A549 (cell line): ENCODE measurements at regions not wholly inside any gene's neighbourhood (a gene's known extent, or its start where the extent isn't known, plus 50 kb on each side); places are given as distances from the start of the nearest gene placed in this dataset.
"Not testable (repeated sequence)": the region's sequence is repeated elsewhere in the genome, so short reads cannot be mapped to it uniquely, and the experiment has no call there.

ENCODE experiments used
- ATAC-seq, 2 experiments: fragments of 200-7000 bp in 1 of 2; fragments of >200 bp in 1 of 2; cut with Nextera tagmentation in 1 of 2; cut with Tn5 transposase in 1 of 2; 3 replicates each; pipeline versions ENCODE4 v1.8.0 to v1.9.1; 2018 to 2020; ENCODE audit warnings: mild to moderate bottlenecking in 1 of 2, moderate library complexity in 1 of 2
- CTCF ChIA-PET: fragments of 300-600 bp; sonication (Branson Sonifier 250); formaldehyde crosslinking; extraction: SDS; loops from one replicate; lab custom pipeline; 2021; ENCODE audit warnings: antibody characterized with exemption, inconsistent platforms; lab: Yijun Ruan, JAX
- POLR2A ChIA-PET: fragments of 350-600 bp; formaldehyde crosslinking; extraction: SDS; loops from one replicate; lab custom pipeline; 2021; ENCODE audit warnings: antibody characterized with exemption, inconsistent platforms; lab: Yijun Ruan, JAX
- DNase-seq, 2 experiments: peaks; one replicate each; pipeline versions ENCODE4 v3.0.0 to v3.0.0-alpha.2; 2011 to 2016; ENCODE audit warnings: low read depth in 1 of 2, low spot score in 1 of 2
- FAIRE-seq: peaks from 2 replicates; lab custom pipeline; 2011; peaks lifted over from hg19 to GRCh38; lab: Jason Lieb, UNC
- H3K27ac ChIP-seq, 2 experiments: fragments of >200 bp; sonication (Bioruptor Twin); formaldehyde crosslinking; 3 replicates each; pipeline ENCODE4 v1.5.1; 2016 to 2017
- H3K4me1 ChIP-seq: fragments of >200 bp; sonication (Bioruptor Twin); formaldehyde crosslinking; 3 replicates; pipeline ENCODE4 v1.6.1; 2016
- H3K4me2 ChIP-seq: fragments of >200 bp; sonication (Bioruptor Twin); formaldehyde crosslinking; 3 replicates; pipeline ENCODE4 v1.6.1; 2016
- H3K4me3 ChIP-seq: fragments of >200 bp; sonication (Bioruptor Twin); formaldehyde crosslinking; 3 replicates; pipeline ENCODE4 v1.5.1; 2016
- H3K9me3 ChIP-seq: fragments of >200 bp; sonication (Bioruptor Twin); formaldehyde crosslinking; 3 replicates; pipeline ENCODE4 v1.6.1; 2016
- CHD2 ChIP-seq: fragments of 150-350 bp; IDR thresholded peaks from 2 replicates; pipeline ENCODE4 v1.6.1; 2014; ENCODE audit warnings: low read length; ENCODE audit not compliant: partially characterized antibody
- EHMT2 ChIP-seq: fragments of 200-600 bp; sonication (generic); IDR thresholded peaks from 2 replicates; pipeline ENCODE4 v1.6.1; 2016; ENCODE audit warnings: antibody characterized with exemption, low read depth, mild to moderate bottlenecking, moderate library complexity
- HOXB13 ChIP-seq: fragments of 250-450 bp; sonication (Bioruptor Pico); IDR thresholded peaks from 2 replicates; pipeline ENCODE4 v1.5.0; 2020; ENCODE audit warnings: low read depth, mild to moderate bottlenecking, moderate library complexity
- KDM1A ChIP-seq: fragments of 200-600 bp; sonication (generic); IDR thresholded peaks from 2 replicates; pipeline ENCODE4 v1.6.1; 2016; ENCODE audit warnings: low read depth, mild to moderate bottlenecking
- KDM5A ChIP-seq: fragments of 200-600 bp; sonication (generic); IDR thresholded peaks from 2 replicates; pipeline ENCODE4 v1.6.1; 2016; ENCODE audit warnings: antibody characterized with exemption, mild to moderate bottlenecking
- NR3C1 ChIP-seq: fragments of >200 bp; sonication (Bioruptor Twin); formaldehyde crosslinking; IDR thresholded peaks from 3 replicates; pipeline ENCODE4 v1.6.1; 2017
- RAD21 ChIP-seq, 2 experiments: fragments of >200 bp in 1 of 2; sonication (Bioruptor Twin) in 1 of 2; formaldehyde crosslinking in 1 of 2; IDR thresholded peaks in 1 of 2; conservative IDR thresholded peaks in 1 of 2; 2 replicates in 1 of 2; 3 replicates in 1 of 2; pipeline ENCODE4 v1.6.1; 2012 to 2018; ENCODE audit warnings: inconsistent platforms in 1 of 2
- SMC3 ChIP-seq: fragments of >200 bp; sonication (Bioruptor Twin); formaldehyde crosslinking; IDR thresholded peaks from 3 replicates; pipeline ENCODE4 v1.6.1; 2018; ENCODE audit warnings: inconsistent platforms
- ZSCAN20 ChIP-seq: fragments of 250-450 bp; sonication (Bioruptor Pico); IDR thresholded peaks from 2 replicates; pipeline ENCODE4 v1.8.0; 2022; ENCODE audit warnings: mild to moderate bottlenecking, moderate library complexity
- WGBS: methylation state at CpG from one replicate; pipeline ENCODE4 v1.1.6; 2017; ENCODE audit errors: missing lambda C conversion rate; 5-methylcytosine and 5-hydroxymethylcytosine counted together
- TF ChIP-seq, protein P1 (sequence below): fragments of >200 bp; sonication (Bioruptor Twin); formaldehyde crosslinking; IDR thresholded peaks from 3 replicates; pipeline ENCODE4 v1.5.1; 2016

DNA sequence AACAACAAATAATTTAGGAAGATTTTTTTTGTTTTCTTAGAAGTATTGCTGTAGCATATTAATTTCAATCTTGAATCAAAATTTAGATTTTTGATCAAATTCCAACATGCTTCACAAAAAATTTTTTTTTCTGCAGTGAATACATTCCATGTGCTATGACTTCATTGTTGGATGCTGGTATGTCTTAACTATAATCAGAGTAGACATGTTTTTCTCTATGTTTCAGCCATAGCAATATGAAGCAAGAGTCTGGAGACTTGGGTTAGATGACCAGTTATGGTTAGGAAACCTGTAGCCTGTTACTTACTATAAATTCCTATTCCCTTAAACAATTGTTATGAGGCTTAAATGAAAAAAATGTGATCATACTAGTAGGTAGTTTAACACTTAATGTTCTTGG is 176.1 kb upstream of the CHL1 start:
- TF ChIP-seq EHMT2 (no peak), ZSCAN20 (CRISPR knock-in tag) (no peak), NR3C1 (no peak), KDM1A (no peak), CHD2 (no peak)
- TF ChIP-seq, protein P1, sequence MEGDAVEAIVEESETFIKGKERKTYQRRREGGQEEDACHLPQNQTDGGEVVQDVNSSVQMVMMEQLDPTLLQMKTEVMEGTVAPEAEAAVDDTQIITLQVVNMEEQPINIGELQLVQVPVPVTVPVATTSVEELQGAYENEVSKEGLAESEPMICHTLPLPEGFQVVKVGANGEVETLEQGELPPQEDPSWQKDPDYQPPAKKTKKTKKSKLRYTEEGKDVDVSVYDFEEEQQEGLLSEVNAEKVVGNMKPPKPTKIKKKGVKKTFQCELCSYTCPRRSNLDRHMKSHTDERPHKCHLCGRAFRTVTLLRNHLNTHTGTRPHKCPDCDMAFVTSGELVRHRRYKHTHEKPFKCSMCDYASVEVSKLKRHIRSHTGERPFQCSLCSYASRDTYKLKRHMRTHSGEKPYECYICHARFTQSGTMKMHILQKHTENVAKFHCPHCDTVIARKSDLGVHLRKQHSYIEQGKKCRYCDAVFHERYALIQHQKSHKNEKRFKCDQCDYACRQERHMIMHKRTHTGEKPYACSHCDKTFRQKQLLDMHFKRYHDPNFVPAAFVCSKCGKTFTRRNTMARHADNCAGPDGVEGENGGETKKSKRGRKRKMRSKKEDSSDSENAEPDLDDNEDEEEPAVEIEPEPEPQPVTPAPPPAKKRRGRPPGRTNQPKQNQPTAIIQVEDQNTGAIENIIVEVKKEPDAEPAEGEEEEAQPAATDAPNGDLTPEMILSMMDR, result no peak
- FAIRE-seq, result no peak

DNA sequence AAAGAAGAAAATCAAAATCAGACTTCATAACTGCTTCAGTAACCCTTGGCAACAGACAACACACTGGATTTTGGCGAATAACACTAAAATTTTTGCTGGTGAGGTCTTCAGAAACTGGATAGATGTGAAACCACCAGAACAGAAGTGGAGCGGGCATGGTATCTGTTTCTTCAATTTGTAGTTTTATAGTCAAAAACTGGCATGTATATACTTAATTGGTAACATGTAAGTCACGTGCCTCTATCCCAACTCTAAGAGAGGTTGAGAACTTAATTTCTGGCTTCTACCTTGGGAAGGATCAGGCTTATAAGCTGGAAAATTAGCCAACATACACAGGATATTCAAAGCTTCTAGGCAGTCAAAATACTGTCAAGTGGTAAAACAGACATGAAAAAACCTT is 172.6 kb upstream of the CHL1 start:
- no peak for FAIRE-seq
- ATAC-seq, result no peak
- WGBS, result 3% methylated on average over 3 of the region's 3 CpGs
- ChIA-PET POLR2A (no interaction called here), CTCF (no interaction called here)
- H3K9me3 ChIP-seq, result no peaks in the 10 kb centered on the region
- no peak overlapping the region for H3K4me2 ChIP-seq
- TF ChIP-seq HOXB13 (CRISPR knock-in tag), result no peak
- DNase-seq, result no peak
- no peak overlapping the region for H3K4me3 ChIP-seq
- H3K27ac ChIP-seq, result no peak overlapping the region
- no peaks in the 10 kb centered on the region for H3K4me1 ChIP-seq

More for the DNA sequence above, 176.1 kb upstream of the CHL1 start:
- POLR2A ChIA-PET, result no interaction called here
- no peak for DNase-seq
- Histone ChIP-seq H3K4me3 (no peak overlapping the region), H3K27ac (no peak overlapping the region), H3K4me1 (no peaks in the 10 kb centered on the region), H3K9me3 (no peaks in the 10 kb centered on the region), H3K4me2 (no peak overlapping the region)
- no peak for ATAC-seq
- CTCF ChIA-PET, result no interaction called here

DNA sequence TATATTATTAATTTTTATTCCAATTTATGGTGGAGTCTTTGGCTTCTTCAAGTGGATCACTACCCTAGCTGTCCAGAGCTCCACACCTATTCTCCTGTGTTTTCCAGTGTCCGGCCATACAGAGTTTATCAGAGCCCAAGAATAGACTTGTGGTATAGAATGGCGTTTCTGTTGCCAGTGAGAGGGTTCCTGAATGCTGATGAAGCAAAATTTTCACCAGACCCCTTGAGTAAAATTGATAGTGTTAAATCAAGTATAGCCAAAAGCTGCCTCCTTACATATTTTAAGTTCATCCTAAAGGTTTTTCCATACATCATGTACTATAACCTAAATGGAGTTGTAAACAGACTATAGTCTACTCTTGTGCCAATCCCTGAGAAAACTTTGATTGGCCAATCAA is 171.5 kb upstream of the CHL1 start:
- H3K4me3 ChIP-seq, result no peak overlapping the region
- TF ChIP-seq EHMT2, result no peak
- TF ChIP-seq KDM5A, result no peak
- TF ChIP-seq, all 56 proteins: peak for 0
- 2% methylated on average over 2 of the region's 2 CpGs for WGBS
- H3K4me2 ChIP-seq, result no peak overlapping the region
- CTCF ChIA-PET, result no interaction called here
- FAIRE-seq (no peak), ATAC-seq (no peak), DNase-seq (no peak)
- H3K27ac ChIP-seq, result no peak overlapping the region
- H3K9me3 ChIP-seq, result no peaks in the 10 kb centered on the region
- H3K4me1 ChIP-seq, result no peaks in the 10 kb centered on the region
- POLR2A ChIA-PET, result no interaction called here

DNA sequence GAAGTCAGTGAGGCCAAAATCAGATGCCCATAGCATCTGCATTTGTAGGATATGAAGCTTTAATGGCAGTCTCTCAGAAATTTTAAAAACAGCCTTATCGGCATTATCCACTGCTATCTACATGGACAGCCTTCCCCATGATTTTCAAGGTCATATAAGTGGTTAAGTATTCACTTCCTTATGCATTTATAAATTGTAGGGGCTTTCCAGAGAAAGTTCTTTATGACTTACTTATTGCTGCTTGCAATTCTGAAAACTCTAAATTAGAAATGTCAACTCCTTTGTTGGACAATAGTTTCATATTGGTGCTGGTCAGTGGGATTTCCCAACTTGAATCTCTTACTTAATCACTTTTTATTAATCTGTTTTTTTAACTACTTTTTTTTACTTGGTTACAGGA is 160.6 kb upstream of the CHL1 start:
- CTCF ChIA-PET, ATAC-seq: not testable (repeated sequence)

DNA sequence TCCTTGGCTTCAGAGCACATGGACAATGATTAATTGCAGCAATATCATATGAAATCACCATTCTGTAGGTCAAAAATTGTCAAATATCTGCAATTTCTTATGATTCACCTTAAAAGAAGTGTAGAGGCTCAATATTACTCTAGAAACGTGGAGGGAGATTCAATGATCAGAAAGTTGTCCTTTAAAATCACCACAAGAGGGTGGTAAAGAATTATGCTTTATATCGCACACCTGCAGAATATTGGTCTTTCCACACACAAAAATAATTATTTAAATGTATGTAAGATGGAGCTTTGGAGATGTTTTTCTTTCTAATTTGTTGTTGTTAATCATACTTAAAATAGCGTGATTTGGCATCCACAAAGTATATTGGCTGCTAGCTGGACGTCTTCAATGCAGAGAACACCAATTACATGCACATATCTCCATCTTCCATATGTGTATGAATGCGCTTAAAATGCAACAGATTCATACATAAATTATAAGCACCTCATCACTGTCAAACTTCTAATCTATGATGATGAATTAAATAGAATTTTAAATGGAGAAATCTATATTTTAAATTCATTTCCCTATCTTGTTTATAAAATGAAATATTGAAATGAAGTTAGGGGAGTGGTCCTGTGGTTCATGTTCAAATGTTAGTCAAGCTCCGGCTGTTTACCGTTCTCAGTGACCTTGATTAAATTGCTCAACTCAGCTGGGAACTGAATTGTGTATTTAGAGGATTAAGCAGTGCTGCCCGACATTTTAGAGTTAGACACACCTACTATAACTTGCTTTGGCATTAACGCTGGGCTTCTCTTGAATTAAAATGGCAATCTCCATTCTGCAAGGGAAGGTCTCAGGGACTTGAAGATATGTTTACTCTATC is 153.5 kb upstream of the CHL1 start:
- 10% methylated on average over 9 of the region's 9 CpGs for WGBS
- H3K4me2 ChIP-seq, H3K4me1 ChIP-seq, H3K27ac ChIP-seq, POLR2A ChIA-PET, DNase-seq, H3K4me3 ChIP-seq, H3K9me3 ChIP-seq: not testable (repeated sequence)
- FAIRE-seq (peak; percentile 46), ATAC-seq (peak in 1 of 2 experiments; percentile 66; a peak in 3 of 6 replicates)
- CTCF ChIA-PET, result interaction anchor here (1.0 to 7.1 kb wide), 4 partner anchors 310 to 335 kb away, joined by 3 to 67 read pairs (median 8); no protein-coding TSS in a partner anchor
- TF ChIP-seq, protein P1, result peak; percentile 52
- TF ChIP-seq SMC3 (peak; percentile 66), RAD21 (conservative IDR thresholded peaks at IDR 0.05 in 1 of 2, IDR thresholded peaks at IDR 0.05 in 1 of 2) (peak; percentile 59 to 70)

More for the DNA sequence above, 160.6 kb upstream of the CHL1 start:
- H3K4me1 ChIP-seq, DNase-seq, H3K4me2 ChIP-seq, H3K4me3 ChIP-seq, H3K27ac ChIP-seq, FAIRE-seq, POLR2A ChIA-PET, H3K9me3 ChIP-seq: not testable (repeated sequence)
- 65% methylated on average over 1 of the region's 1 CpG for WGBS
